HG03354 (cell line): ENCODE measurements at regions not wholly inside any gene's neighbourhood (a gene's known extent, or its start where the extent isn't known, plus 50 kb on each side); places are given as distances from the start of the nearest gene placed in this dataset.
"Not testable (repeated sequence)": the region's sequence is repeated elsewhere in the genome, so short reads cannot be mapped to it uniquely, and the experiment has no call there.

Experiments used
- ATAC-seq: cut with Tn5 transposase; IDR thresholded peaks from one replicate; pipeline ENCODE4 v1.9.1; 2021; ENCODE audit warnings: mild to moderate bottlenecking; ENCODE audit not compliant: unreplicated experiment, poor library complexity, severe bottlenecking

DNA sequence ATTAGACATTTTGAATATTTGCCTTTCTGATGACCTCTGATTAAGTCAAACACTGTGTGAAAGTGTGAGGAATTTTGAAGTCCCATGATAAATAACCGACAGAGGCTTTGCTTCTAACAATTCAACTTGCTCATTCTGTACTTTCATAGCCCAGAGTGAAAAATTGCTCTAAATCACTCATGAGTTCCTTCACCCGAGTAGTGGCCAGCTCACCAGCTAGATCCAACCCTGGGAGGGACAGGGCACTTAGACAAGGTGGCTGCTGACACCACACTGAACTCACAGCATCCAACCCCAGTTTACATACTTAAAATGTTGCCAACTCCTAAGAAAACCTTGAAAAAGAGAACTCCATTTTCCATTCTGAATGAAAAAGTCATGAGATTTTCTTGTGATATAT lies 80.0 kb upstream of the LYZL1 start:
- ATAC-seq, result no peak

GRCh38 chr10:29209830-29210229 lies 79.0 kb upstream of the LYZL1 start:
- ATAC-seq, result no peak

GRCh38 chr10:29210266-29210868 lies 78.5 kb upstream of the LYZL1 start:
- no peak for ATAC-seq

DNA sequence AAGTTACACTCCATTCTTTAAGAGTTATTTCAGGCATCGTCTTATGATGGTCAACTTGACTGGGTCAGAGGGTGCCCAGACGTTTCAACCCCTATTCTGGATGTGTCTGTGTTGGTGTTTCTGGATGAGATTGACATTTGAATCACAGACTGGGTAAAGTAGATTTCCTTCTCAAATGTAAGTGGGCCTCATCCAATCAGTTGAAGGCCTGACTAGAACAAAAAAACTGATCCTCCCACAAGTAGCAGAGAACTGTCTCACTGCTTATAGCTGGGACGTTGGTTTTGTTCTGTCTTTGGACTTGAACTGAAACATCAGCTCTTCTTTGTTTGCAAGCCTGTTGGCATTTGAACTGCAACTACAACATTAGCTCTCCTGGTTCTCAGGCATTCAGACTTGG lies 76.3 kb upstream of the LYZL1 start:
- ATAC-seq, result no peak

GRCh38 chr10:29214551-29214950 lies 74.3 kb upstream of the LYZL1 start:
- ATAC-seq, result no peak

DNA sequence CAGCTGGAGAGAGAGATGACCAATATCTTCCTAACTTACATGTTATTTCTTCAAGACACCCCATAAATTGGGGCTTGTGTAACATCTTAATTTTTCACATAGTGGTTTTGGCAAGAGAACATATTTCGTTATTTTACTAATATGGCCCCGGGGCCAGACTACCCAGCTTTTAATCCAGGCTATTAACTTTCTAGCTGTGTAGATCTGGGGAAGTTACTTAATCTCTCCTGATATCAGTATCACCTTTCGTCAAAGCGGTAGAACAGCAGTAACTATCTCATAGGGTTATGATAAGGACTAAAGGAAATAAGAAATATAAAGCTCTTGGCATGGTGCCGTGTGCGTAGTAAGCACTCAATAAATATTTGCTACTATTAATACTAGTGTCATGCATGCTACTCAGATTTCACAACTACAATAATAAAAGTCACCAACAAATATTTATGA lies 71.6 kb upstream of the LYZL1 start:
- ATAC-seq, result no peak

GRCh38 chr10:29223326-29223725 lies 65.5 kb upstream of the LYZL1 start:
- ATAC-seq, result no peak

DNA sequence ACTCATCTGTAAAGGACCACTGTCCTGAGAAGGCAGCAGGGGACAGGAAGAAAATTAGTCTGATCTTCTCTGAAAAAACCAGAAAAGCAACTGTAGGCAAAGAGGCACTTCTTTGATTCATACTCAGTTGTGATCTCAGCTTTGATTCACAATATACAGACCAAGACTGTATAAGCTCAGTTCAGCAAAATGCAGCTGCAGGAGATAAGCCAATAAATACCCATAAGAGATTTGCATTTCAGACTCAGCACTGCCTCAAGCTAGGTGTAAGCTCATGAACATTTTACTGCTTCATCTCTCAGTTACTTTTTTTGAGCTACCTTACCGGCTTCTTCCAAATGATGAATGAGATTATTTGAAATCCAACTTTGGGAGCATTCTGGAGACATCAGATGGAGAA lies 64.2 kb upstream of the LYZL1 start:
- no peak for ATAC-seq

- ATAC-seq, result no peak
These were observed 61.7 kb upstream of the LYZL1 start for GRCh38 chr10:29227201-29227600.

GRCh38 chr10:29228562-29228961 lies 60.3 kb upstream of the LYZL1 start:
- no peak for ATAC-seq

DNA sequence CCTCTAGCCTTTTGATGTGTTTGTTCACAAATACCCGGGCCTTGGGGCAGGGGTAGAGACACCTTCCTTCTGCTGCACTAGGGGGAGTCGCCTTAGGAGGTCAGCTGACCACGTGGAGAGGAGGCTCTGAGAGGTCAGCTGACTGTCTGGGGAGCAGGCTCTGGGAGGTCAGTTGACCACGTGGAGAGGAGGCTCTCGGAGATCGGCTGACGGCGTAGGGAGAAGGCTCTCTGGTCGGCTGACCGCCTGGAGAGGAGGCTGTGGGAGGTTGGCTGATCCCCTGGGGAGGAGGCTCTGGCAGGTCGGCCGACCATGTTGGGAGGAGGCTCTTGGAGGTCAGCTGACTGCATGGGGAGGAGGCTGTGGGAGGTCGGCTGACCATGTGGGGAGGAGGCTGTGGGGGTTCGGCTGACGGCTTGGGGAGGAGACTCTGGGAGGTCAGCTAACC lies 59.6 kb upstream of the LYZL1 start:
- no peak for ATAC-seq

DNA sequence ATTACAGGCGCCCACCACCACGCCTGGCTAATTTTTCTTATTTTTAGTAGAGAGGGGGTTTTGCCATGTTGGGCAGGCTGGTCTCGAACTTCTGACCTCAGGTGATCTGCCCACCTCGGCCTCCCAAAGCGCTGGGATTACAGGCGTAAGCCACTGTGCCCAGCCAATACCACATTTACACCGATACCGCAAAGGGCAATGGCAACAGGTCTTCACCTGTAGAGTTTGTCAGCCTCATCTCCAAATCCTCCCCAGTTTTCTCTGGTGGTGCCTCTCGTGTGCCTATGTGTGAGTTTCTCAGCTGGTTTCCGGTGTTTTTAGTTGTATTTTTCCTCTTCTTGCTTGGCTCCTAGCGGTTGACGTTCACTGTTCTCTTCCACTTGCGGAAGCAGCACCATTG lies 52.0 kb upstream of the LYZL1 start:
- not testable (repeated sequence) for ATAC-seq

DNA sequence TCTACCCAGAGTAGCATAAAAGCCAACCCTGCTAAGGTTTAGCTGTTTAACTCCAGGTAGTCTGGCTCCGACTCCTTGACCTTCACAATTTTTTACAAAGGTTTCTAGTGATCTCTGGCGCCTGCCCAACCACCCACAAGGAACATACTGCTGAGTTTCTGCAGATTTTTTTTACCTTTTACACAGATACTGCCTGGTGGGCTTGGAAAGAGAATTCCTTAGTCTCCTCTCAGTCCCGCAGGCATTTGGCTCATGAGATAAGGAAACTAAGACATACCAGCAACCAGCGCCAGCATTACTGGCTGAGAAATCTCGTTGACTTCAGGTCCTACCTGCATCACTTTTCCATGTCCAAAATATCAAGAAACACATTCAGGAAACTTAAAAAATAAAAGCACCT lies 51.1 kb upstream of the LYZL1 start:
- no peak for ATAC-seq

GRCh38 chr10:29238523-29239135 lies 50.2 kb upstream of the LYZL1 start:
- no peak for ATAC-seq
